ENCODE measurements at regions not wholly inside any gene's neighbourhood (a gene's known extent, or its start where the extent isn't known, plus 50 kb on each side); places are given as distances from the start of the nearest gene placed in this dataset.

DNA sequence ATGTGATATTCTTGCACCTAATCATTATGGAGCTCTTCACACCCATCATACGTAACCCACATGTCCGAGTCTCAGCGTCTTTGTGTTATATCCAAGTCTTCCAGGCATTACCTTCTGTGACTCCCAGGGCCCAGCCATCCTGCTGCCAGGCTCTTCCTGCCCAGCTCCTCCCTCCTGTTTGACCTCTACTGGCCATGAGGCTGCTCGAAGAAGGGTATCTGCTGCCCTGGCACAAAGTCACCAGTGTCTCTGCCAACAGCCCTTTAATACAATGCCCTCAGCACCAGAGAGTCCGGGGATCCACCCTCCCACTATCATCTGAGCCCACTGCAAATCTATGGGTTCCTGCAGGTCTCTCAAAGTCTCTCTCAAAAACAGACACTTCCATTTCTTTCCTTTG, 65.3 kb upstream of the WAC start:
- Mint-ChIP-seq H3K4me3 (no peak overlapping the region), H3K27ac (no peak overlapping the region), H3K27me3 (peaks cover 4% of the 10 kb centered on the region), H3K36me3 (no peaks in the 10 kb centered on the region), H3K4me1 (no peaks in the 10 kb centered on the region), H3K9me3 (peaks cover 0 to 2% (median 0%) of the 10 kb centered on the region in 7 donors)
- Histone ChIP-seq H3K36me3 (ENCODE audit: control insufficient read depth, insufficient read depth, low read length) (no peaks in the 10 kb centered on the region), H3K4me3 (ENCODE audit: low read depth, low read length) (no peak overlapping the region), H3K27ac (ENCODE audit: insufficient read depth, low read length, poor library complexity, severe bottlenecking) (no peak overlapping the region), H3K4me1 (ENCODE audit: control insufficient read depth, insufficient read depth, low read length, poor library complexity, severe bottlenecking) (no peaks in the 10 kb centered on the region), H3K27me3 (ENCODE audit: control insufficient read depth, insufficient read depth, low read length) (no peaks in the 10 kb centered on the region), H3K9me3 (ENCODE audit: control insufficient read depth in 2 of 2, low read length in 2 of 2) (no peaks in the 10 kb centered on the region)
- ATAC-seq (ENCODE audit: low read depth in 2 of 2): no peak
- DNase-seq: no peak

DNA sequence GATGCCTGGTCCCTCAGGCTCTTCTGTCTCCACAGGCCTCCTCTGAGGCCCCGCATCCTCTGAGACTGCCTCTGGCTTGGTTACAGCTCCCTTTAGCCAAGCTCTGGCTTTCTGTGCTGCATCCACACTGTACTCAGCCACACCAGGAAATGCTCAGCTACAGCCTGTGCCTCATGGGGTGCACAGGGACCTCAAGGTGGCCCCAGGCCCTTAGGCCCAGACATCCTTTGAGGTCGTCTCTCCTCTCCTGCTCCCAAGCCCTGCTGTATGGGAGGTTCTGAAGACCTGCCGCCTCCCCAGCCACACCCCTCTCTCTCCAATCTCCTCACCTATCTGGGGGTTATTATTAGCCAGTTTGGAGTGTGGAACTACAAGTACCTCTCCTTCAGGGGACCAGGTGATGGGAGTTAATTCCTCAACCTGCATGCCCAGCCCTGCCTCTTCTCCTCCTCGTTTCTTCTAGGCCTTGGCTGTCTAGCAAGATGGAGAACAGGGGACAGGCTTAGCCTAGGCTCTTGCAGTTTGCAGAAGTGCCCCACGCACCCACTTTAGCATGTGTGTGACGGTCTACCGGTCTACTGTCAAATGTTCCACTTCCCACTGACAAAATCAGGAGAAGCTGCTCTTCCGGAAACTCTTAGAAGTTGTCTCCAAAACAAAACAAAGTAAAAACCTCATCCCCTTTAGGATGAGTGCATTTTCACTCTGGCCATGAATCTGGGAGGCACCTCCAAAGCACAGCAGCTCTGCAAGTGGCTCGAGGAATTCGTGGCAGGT, 64.0 kb upstream of the WAC start:
- no peaks in the 10 kb centered on the region for H3K9me3 ChIP-seq (ENCODE audit: control insufficient read depth in 2 of 2, low read length in 2 of 2)
- Mint-ChIP-seq H3K9me3 (peaks cover 0 to 1% (median 0%) of the 10 kb centered on the region in 7 donors), H3K4me1 (peaks cover 0 to 4% (median 0%) of the 10 kb centered on the region in 4 donors), H3K27me3 (peaks cover 7% of the 10 kb centered on the region), H3K27ac (no peak overlapping the region), H3K36me3 (no peaks in the 10 kb centered on the region), H3K4me3 (no peak overlapping the region)
- DNase-seq (no peak), ATAC-seq (ENCODE audit: low read depth in 2 of 2) (no peak)
- H3K4me3 ChIP-seq (ENCODE audit: low read depth, low read length): no peak overlapping the region
- no peaks in the 10 kb centered on the region for H3K36me3 ChIP-seq (ENCODE audit: control insufficient read depth, insufficient read depth, low read length)
- H3K27me3 ChIP-seq (ENCODE audit: control insufficient read depth, insufficient read depth, low read length): no peaks in the 10 kb centered on the region
- no peaks in the 10 kb centered on the region for H3K4me1 ChIP-seq (ENCODE audit: control insufficient read depth, insufficient read depth, low read length, poor library complexity, severe bottlenecking)
- H3K27ac ChIP-seq (ENCODE audit: insufficient read depth, low read length, poor library complexity, severe bottlenecking): no peak overlapping the region

DNA sequence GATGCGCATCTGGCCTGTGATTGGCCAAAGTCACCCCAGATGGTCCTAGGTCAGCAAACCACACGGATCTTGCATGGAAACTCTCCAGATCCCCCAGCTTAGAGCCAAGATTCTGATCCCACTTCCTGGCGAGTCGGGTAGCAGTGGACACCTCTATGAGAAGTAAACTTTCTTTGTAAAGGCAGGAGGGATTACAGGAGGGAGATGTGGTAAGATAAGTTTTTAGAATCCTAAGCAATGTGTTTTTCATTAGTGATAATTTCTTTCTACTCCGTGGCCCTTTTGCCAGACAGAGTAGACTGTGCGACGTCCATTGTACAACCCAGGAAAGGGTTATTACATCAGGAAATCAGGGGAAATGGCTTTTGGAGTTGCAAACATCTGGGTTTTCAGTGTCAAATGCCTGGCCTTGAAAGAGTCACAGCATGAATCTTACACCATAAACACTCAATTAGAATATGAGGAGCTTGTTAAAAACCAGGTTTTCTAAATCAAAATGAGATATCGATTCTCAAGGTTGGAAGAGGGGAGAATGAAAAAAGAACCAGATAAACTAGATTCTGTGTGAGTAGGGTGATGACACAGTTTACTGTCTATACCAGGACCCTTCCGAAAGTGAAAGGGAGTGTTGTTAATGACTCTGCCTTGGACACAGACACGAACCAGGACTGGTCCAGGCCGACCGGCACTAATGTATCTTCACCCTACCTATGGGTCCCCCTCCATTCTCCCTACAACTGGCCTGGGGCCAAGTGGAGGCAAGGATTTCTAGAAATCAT, 61.9 kb upstream of the WAC start:
- no peak overlapping the region for H3K4me3 Mint-ChIP-seq
- no peak overlapping the region for H3K27ac Mint-ChIP-seq
- no peak for DNase-seq
- H3K4me1 Mint-ChIP-seq: peaks cover 0 to 4% (median 0%) of the 10 kb centered on the region in 4 donors
- Histone ChIP-seq H3K27me3 (ENCODE audit: control insufficient read depth, insufficient read depth, low read length) (no peaks in the 10 kb centered on the region), H3K36me3 (ENCODE audit: control insufficient read depth, insufficient read depth, low read length) (no peaks in the 10 kb centered on the region), H3K4me1 (ENCODE audit: control insufficient read depth, insufficient read depth, low read length, poor library complexity, severe bottlenecking) (no peaks in the 10 kb centered on the region), H3K27ac (ENCODE audit: insufficient read depth, low read length, poor library complexity, severe bottlenecking) (no peak overlapping the region), H3K9me3 (ENCODE audit: control insufficient read depth in 2 of 2, low read length in 2 of 2) (no peaks in the 10 kb centered on the region), H3K4me3 (ENCODE audit: low read depth, low read length) (no peak overlapping the region)
- H3K9me3 Mint-ChIP-seq: peaks cover 0 to 1% (median 0%) of the 10 kb centered on the region in 7 donors
- peaks cover 7% of the 10 kb centered on the region for H3K27me3 Mint-ChIP-seq
- H3K36me3 Mint-ChIP-seq: no peaks in the 10 kb centered on the region
- no peak for ATAC-seq (ENCODE audit: low read depth in 2 of 2)

DNA sequence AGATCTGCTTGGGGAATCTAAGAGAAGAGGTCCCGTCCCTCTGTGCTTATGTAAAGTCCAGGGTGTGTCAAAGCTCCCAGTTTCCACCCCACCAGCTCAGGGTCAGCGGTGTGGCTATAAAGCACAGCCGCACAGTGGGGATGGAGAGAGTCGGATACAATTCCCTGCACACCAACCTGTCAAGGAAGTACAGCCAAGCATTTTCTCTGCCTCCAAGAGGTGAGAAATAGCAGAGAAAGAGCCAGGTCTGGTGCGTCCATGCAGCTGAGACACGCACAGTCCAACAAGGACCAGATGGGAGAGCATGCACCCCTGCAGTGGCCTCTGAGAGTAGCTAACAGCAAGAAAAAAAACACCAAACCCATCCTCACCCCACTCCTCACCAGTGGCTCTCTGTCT, 61.3 kb upstream of the WAC start:
- H3K4me3 ChIP-seq (ENCODE audit: low read depth, low read length): no peak overlapping the region
- ATAC-seq (ENCODE audit: low read depth in 2 of 2): no peak
- H3K4me3 Mint-ChIP-seq: no peak overlapping the region
- H3K27me3 Mint-ChIP-seq: peaks cover 7% of the 10 kb centered on the region
- no peak for DNase-seq
- no peak overlapping the region for H3K27ac Mint-ChIP-seq
- H3K9me3 ChIP-seq (ENCODE audit: control insufficient read depth in 2 of 2, low read length in 2 of 2): no peaks in the 10 kb centered on the region
- no peak overlapping the region for H3K27ac ChIP-seq (ENCODE audit: insufficient read depth, low read length, poor library complexity, severe bottlenecking)
- peaks cover 0 to 1% (median 0%) of the 10 kb centered on the region in 7 donors for H3K9me3 Mint-ChIP-seq
- no peaks in the 10 kb centered on the region for H3K4me1 ChIP-seq (ENCODE audit: control insufficient read depth, insufficient read depth, low read length, poor library complexity, severe bottlenecking)
- peaks cover 0 to 4% (median 0%) of the 10 kb centered on the region in 4 donors for H3K4me1 Mint-ChIP-seq
- H3K36me3 Mint-ChIP-seq: no peaks in the 10 kb centered on the region
- no peaks in the 10 kb centered on the region for H3K36me3 ChIP-seq (ENCODE audit: control insufficient read depth, insufficient read depth, low read length)
- H3K27me3 ChIP-seq (ENCODE audit: control insufficient read depth, insufficient read depth, low read length): no peaks in the 10 kb centered on the region

DNA sequence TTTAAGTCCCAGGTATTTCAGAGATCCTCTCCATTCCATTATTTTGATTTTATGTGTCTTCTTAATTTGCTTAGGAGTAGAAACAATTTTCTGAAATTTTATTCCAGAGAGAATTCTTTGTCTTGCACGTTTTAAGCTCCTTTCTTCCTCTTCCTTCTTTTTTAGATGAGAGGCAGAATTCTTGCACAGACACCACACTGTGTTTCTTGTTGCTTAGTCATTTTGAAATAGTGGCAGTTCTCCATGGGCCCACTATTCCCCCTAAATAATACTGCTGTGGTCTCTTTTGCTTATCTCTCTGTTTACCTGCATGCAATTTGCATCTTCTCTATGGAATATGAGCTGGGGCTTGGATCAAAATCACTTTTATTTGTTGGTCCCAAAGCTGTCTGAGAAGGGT, 54.3 kb upstream of the WAC start:
- Histone ChIP-seq H3K27ac (ENCODE audit: insufficient read depth, low read length, poor library complexity, severe bottlenecking) (no peak overlapping the region), H3K27me3 (ENCODE audit: control insufficient read depth, insufficient read depth, low read length) (no peaks in the 10 kb centered on the region), H3K4me3 (ENCODE audit: low read depth, low read length) (no peak overlapping the region), H3K4me1 (ENCODE audit: control insufficient read depth, insufficient read depth, low read length, poor library complexity, severe bottlenecking) (no peaks in the 10 kb centered on the region), H3K9me3 (ENCODE audit: control insufficient read depth in 2 of 2, low read length in 2 of 2) (peaks cover 0 to 5% of the 10 kb centered on the region in 2 experiments), H3K36me3 (ENCODE audit: control insufficient read depth, insufficient read depth, low read length) (no peaks in the 10 kb centered on the region)
- no peak for ATAC-seq (ENCODE audit: low read depth in 2 of 2)
- peaks cover 11% of the 10 kb centered on the region for H3K27me3 Mint-ChIP-seq
- H3K4me1 Mint-ChIP-seq: no peaks in the 10 kb centered on the region
- no peaks in the 10 kb centered on the region for H3K36me3 Mint-ChIP-seq
- peaks cover 0 to 3% (median 0%) of the 10 kb centered on the region in 7 donors for H3K9me3 Mint-ChIP-seq
- H3K27ac Mint-ChIP-seq: no peak overlapping the region
- H3K4me3 Mint-ChIP-seq: no peak overlapping the region
- no peak for DNase-seq

DNA sequence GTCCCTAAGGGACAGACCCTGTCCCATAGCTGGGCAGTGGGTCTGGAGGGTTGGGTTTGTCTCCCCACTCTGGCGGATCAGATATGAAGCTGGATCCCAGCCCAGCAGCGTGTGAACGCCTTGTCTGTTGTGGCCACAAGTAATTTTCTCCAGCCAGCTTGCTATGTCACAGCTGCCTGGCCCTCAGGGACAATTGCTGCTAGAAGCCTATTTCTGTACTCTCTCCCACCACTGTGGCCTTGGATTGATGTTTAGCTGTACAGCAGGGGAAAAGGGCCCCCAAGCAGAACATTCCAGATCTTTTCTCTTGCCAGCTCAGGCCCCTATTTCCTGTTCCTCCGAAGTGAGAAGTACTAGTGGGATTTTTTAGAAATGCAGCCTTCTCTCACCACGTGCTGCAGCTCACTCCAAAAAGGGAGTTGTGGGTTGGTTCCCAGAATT, 53.5 kb upstream of the WAC start:
- Mint-ChIP-seq H3K4me3 (no peak overlapping the region), H3K4me1 (no peaks in the 10 kb centered on the region), H3K27me3 (peaks cover 11% of the 10 kb centered on the region), H3K9me3 (peaks cover 0 to 3% (median 0%) of the 10 kb centered on the region in 7 donors), H3K36me3 (no peaks in the 10 kb centered on the region), H3K27ac (no peak overlapping the region)
- Histone ChIP-seq H3K4me3 (ENCODE audit: low read depth, low read length) (no peak overlapping the region), H3K4me1 (ENCODE audit: control insufficient read depth, insufficient read depth, low read length, poor library complexity, severe bottlenecking) (no peaks in the 10 kb centered on the region), H3K36me3 (ENCODE audit: control insufficient read depth, insufficient read depth, low read length) (no peaks in the 10 kb centered on the region), H3K27me3 (ENCODE audit: control insufficient read depth, insufficient read depth, low read length) (no peaks in the 10 kb centered on the region), H3K9me3 (ENCODE audit: control insufficient read depth in 2 of 2, low read length in 2 of 2) (peaks cover 0 to 5% of the 10 kb centered on the region in 2 experiments), H3K27ac (ENCODE audit: insufficient read depth, low read length, poor library complexity, severe bottlenecking) (no peak overlapping the region)
- ATAC-seq (ENCODE audit: low read depth in 2 of 2) (no peak), DNase-seq (no peak)

DNA sequence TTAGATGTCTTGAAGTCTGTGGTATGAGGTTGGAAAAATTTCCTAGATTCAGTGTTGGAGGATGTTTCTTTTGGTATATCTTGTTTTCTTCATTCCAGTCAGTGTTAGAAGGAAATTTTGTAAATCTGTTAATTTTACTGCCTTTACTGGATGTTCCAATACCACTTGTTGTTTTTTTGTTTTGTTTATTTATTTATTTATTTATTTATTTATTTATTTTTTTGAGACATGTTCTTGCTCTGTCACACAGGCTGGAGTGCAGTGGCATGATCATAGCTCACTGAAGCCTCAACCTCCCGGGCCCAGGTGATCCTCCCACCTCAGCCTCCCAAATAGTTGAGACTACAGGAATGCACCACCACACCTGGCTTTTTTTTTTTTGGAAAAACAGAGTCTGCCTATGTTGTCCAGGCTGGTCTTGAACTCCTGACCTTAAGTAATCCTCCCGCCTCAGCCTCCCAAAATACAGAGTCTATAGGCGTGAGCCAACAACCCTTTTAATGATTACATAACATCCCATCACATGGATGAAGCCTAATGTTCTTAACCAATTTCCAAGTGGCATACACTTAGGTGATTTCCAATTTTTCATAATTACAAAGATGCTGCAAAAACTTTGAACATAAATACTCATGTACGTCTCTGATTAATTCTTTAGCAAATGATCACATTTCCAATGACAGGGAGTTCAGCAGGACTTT, 52.8 kb upstream of the WAC start:
- Histone ChIP-seq H3K9me3 (ENCODE audit: control insufficient read depth in 2 of 2, low read length in 2 of 2) (peaks cover 0 to 5% of the 10 kb centered on the region in 2 experiments), H3K27ac (ENCODE audit: insufficient read depth, low read length, poor library complexity, severe bottlenecking) (no peak overlapping the region), H3K27me3 (ENCODE audit: control insufficient read depth, insufficient read depth, low read length) (no peaks in the 10 kb centered on the region), H3K4me3 (ENCODE audit: low read depth, low read length) (no peak overlapping the region), H3K36me3 (ENCODE audit: control insufficient read depth, insufficient read depth, low read length) (no peaks in the 10 kb centered on the region), H3K4me1 (ENCODE audit: control insufficient read depth, insufficient read depth, low read length, poor library complexity, severe bottlenecking) (no peaks in the 10 kb centered on the region)
- Mint-ChIP-seq H3K27me3 (peaks cover 11% of the 10 kb centered on the region), H3K4me3 (no peak overlapping the region), H3K27ac (no peak overlapping the region), H3K36me3 (no peaks in the 10 kb centered on the region), H3K9me3 (peaks cover 0 to 3% (median 0%) of the 10 kb centered on the region in 7 donors), H3K4me1 (no peaks in the 10 kb centered on the region)
- DNase-seq (no peak), ATAC-seq (ENCODE audit: low read depth in 2 of 2) (no peak)

Data from CD4-positive, CD25-positive, alpha-beta regulatory T cell (primary cell).